ENCODE measurements at regions not wholly inside any gene's neighbourhood (a gene's known extent, or its start where the extent isn't known, plus 50 kb on each side); places are given as distances from the start of the nearest gene placed in this dataset.

- TF ChIP-seq, protein P1, sequence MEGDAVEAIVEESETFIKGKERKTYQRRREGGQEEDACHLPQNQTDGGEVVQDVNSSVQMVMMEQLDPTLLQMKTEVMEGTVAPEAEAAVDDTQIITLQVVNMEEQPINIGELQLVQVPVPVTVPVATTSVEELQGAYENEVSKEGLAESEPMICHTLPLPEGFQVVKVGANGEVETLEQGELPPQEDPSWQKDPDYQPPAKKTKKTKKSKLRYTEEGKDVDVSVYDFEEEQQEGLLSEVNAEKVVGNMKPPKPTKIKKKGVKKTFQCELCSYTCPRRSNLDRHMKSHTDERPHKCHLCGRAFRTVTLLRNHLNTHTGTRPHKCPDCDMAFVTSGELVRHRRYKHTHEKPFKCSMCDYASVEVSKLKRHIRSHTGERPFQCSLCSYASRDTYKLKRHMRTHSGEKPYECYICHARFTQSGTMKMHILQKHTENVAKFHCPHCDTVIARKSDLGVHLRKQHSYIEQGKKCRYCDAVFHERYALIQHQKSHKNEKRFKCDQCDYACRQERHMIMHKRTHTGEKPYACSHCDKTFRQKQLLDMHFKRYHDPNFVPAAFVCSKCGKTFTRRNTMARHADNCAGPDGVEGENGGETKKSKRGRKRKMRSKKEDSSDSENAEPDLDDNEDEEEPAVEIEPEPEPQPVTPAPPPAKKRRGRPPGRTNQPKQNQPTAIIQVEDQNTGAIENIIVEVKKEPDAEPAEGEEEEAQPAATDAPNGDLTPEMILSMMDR (IDR thresholded peaks at IDR 0.05): no peak
- TF ChIP-seq POLR2A (IDR thresholded peaks at IDR 0.05): no peak
Observed at GRCh38 chr3:68345781-68346180, 586.6 kb downstream of the TAFA4 start.
